A549 (cell line): ENCODE measurements at regions not wholly inside any gene's neighbourhood (a gene's known extent, or its start where the extent isn't known, plus 50 kb on each side); places are given as distances from the start of the nearest gene placed in this dataset.

Source experiments
- ATAC-seq, 2 experiments: fragments of 200-7000 bp in 1 of 2; fragments of >200 bp in 1 of 2; cut with Nextera tagmentation in 1 of 2; cut with Tn5 transposase in 1 of 2; 3 replicates each; pipeline versions ENCODE4 v1.8.0 to v1.9.1; 2018 to 2020; ENCODE audit warnings: mild to moderate bottlenecking in 1 of 2, moderate library complexity in 1 of 2
- CTCF ChIA-PET: fragments of 300-600 bp; sonication (Branson Sonifier 250); formaldehyde crosslinking; extraction: SDS; loops from one replicate; lab custom pipeline; 2021; ENCODE audit warnings: antibody characterized with exemption, inconsistent platforms; lab: Yijun Ruan, JAX
- POLR2A ChIA-PET: fragments of 350-600 bp; formaldehyde crosslinking; extraction: SDS; loops from one replicate; lab custom pipeline; 2021; ENCODE audit warnings: antibody characterized with exemption, inconsistent platforms; lab: Yijun Ruan, JAX
- DNase-seq, 2 experiments: peaks; one replicate each; pipeline versions ENCODE4 v3.0.0 to v3.0.0-alpha.2; 2011 to 2016; ENCODE audit warnings: low read depth in 1 of 2, low spot score in 1 of 2
- FAIRE-seq: peaks from 2 replicates; lab custom pipeline; 2011; peaks lifted over from hg19 to GRCh38; lab: Jason Lieb, UNC
- H3K27ac ChIP-seq, 2 experiments: fragments of >200 bp; sonication (Bioruptor Twin); formaldehyde crosslinking; 3 replicates each; pipeline ENCODE4 v1.5.1; 2016 to 2017
- H3K4me1 ChIP-seq: fragments of >200 bp; sonication (Bioruptor Twin); formaldehyde crosslinking; 3 replicates; pipeline ENCODE4 v1.6.1; 2016
- H3K4me2 ChIP-seq: fragments of >200 bp; sonication (Bioruptor Twin); formaldehyde crosslinking; 3 replicates; pipeline ENCODE4 v1.6.1; 2016
- H3K4me3 ChIP-seq: fragments of >200 bp; sonication (Bioruptor Twin); formaldehyde crosslinking; 3 replicates; pipeline ENCODE4 v1.5.1; 2016
- H3K9me3 ChIP-seq: fragments of >200 bp; sonication (Bioruptor Twin); formaldehyde crosslinking; 3 replicates; pipeline ENCODE4 v1.6.1; 2016
- ATOH8 ChIP-seq: fragments of 250-450 bp; sonication (Bioruptor Pico); IDR thresholded peaks from 2 replicates; pipeline ENCODE4 v1.5.0; 2020; ENCODE audit warnings: low read depth, mild to moderate bottlenecking, moderate library complexity
- BCL3 ChIP-seq: fragments of >200 bp; sonication (Bioruptor Twin); formaldehyde crosslinking; IDR thresholded peaks from 3 replicates; pipeline ENCODE4 v1.6.1; 2016
- CBX8 ChIP-seq: fragments of 200-600 bp; sonication (generic); IDR thresholded peaks from 2 replicates; pipeline ENCODE4 v1.6.1; 2016
- CTCF ChIP-seq: fragments of >200 bp; sonication (Bioruptor Twin); formaldehyde crosslinking; IDR thresholded peaks from 3 replicates; pipeline ENCODE4 v1.5.1; 2016
- ELK1 ChIP-seq: fragments of 150-350 bp; IDR thresholded peaks from 2 replicates; pipeline ENCODE4 v1.6.1; 2014; ENCODE audit warnings: low read depth, mild to moderate bottlenecking, low read length
- GATA3 ChIP-seq: IDR thresholded peaks from 2 replicates; pipeline ENCODE4 v1.6.1; 2012; ENCODE audit warnings: borderline replicate concordance
- HES2 ChIP-seq: fragments of >200 bp; sonication (Bioruptor Twin); formaldehyde crosslinking; IDR thresholded peaks from 2 replicates; pipeline ENCODE4 v1.6.1; 2016
- HEYL ChIP-seq: fragments of 250-450 bp; sonication (Bioruptor Pico); IDR thresholded peaks from 2 replicates; pipeline ENCODE4 v1.8.0; 2021; ENCODE audit warnings: mild to moderate bottlenecking, moderate library complexity
- HOXA7 ChIP-seq: fragments of 250-450 bp; sonication (Bioruptor Pico); IDR thresholded peaks from 2 replicates; pipeline ENCODE4 v1.5.0; 2020; ENCODE audit warnings: mild to moderate bottlenecking, moderate library complexity
- JUN ChIP-seq, 2 experiments: fragments of >200 bp; sonication (Bioruptor Twin); formaldehyde crosslinking; IDR thresholded peaks; 2 replicates in 1 of 2; 3 replicates in 1 of 2; pipeline ENCODE4 v1.6.1; 2016 to 2017
- MAX ChIP-seq: IDR thresholded peaks from 2 replicates; pipeline ENCODE4 v1.6.1; 2012
- MYC ChIP-seq: IDR thresholded peaks from 2 replicates; pipeline ENCODE4 v1.6.1; 2012; ENCODE audit warnings: mild to moderate bottlenecking, inconsistent platforms, low read length, improper control_type of control experiment, borderline replicate concordance
- NFE2L2 ChIP-seq: fragments of 150-350 bp; conservative IDR thresholded peaks from 2 replicates; pipeline ENCODE4 v1.6.1; 2014; ENCODE audit warnings: low read length
- PBX3 ChIP-seq: IDR thresholded peaks from 2 replicates; pipeline ENCODE4 v1.6.1; 2012
- POLR2AphosphoS2 ChIP-seq: conservative IDR thresholded peaks from 2 replicates; pipeline ENCODE4 v1.6.1; 2012; ENCODE audit warnings: low read length, improper control_type of control experiment, inconsistent platforms
- ZNF302 ChIP-seq: fragments of 250-450 bp; sonication (Bioruptor Pico); IDR thresholded peaks from 2 replicates; pipeline ENCODE4 v1.9.0; 2021; ENCODE audit warnings: inconsistent platforms, mild to moderate bottlenecking, moderate library complexity
- WGBS: methylation state at CpG from one replicate; pipeline ENCODE4 v1.1.6; 2017; ENCODE audit errors: missing lambda C conversion rate; 5-methylcytosine and 5-hydroxymethylcytosine counted together

- TF ChIP-seq CTCF (peak; percentile 32), ELK1 (no peak), GATA3 (no peak), HOXA7 (CRISPR knock-in tag) (no peak), POLR2AphosphoS2 (no peak), MYC (no peak), BCL3 (no peak), JUN (IDR thresholded peaks at IDR 0.05) (no peak)
- TF ChIP-seq, all 56 proteins: peak for 3
Observed at GRCh38 chr10:3294919-3295581, 122.5 kb upstream of the PITRM1 start (continued).

GRCh38 chr10:3293581-3294431, 121.2 kb upstream of the PITRM1 start:
- H3K4me3 ChIP-seq = no peak overlapping the region
- DNase-seq = no peak
- H3K9me3 ChIP-seq = no peaks in the 10 kb centered on the region
- ChIA-PET CTCF (interaction anchor here (0.9 to 1.3 kb wide), 4 partner anchors 31 to 174 kb away, joined by 3 to 4 read pairs (median 4); no protein-coding TSS in a partner anchor), POLR2A (no interaction called here)
- H3K4me2 ChIP-seq = no peak overlapping the region
- H3K4me1 ChIP-seq = peaks cover 16% of the 10 kb centered on the region
- 90% methylated on average over 19 of the region's 19 CpGs for WGBS
- no peak for TF ChIP-seq ATOH8 (CRISPR knock-in tag)
- no peak for TF ChIP-seq MAX
- no peak for TF ChIP-seq NFE2L2
- TF ChIP-seq HES2 = no peak
- TF ChIP-seq PBX3 = no peak
- no peak for TF ChIP-seq HEYL (CRISPR knock-in tag)
- TF ChIP-seq ZNF302 (CRISPR knock-in tag) = no peak
- TF ChIP-seq CBX8 = no peak
- FAIRE-seq = no peak
- H3K27ac ChIP-seq = no peak overlapping the region
- ATAC-seq = no peak
